ENCODE measurements at regions not wholly inside any gene's neighbourhood (a gene's known extent, or its start where the extent isn't known, plus 50 kb on each side); places are given as distances from the start of the nearest gene placed in this dataset.

DNA sequence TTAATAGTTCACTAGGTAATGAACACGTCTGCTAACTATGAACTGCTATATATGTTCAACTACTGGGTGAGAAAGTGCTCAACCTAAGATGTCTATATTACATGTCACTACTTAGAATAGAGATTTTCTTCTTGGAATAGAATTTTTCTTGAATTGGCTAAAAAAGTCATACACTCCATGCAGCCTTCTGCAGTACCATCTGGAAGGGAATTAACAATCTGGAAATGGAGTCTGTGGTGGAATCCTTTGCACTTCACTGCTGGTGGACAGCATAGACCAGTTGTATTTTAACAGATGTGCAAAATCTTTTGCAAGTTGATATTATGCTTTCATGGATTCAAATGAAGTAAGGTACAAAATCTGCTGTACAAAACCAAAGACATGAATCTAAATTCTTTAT lies 799.6 kb downstream of the KCNJ3 start:
- no peak overlapping the region for H3K4me2 ChIP-seq
- H3K36me3 Mint-ChIP-seq (ENCODE audit: low read depth) = peaks cover 2% of the 10 kb centered on the region; the same call in 1 of the 3 replicates
- H3K4me1 Mint-ChIP-seq = peaks cover 6% of the 10 kb centered on the region
- peaks cover 4% of the 10 kb centered on the region; the same call in 2 of the 3 replicates for H3K9me3 Mint-ChIP-seq
- H3K4me3 Mint-ChIP-seq = no peak overlapping the region
- no peak overlapping the region for H3K27ac ChIP-seq (ENCODE audit: low read depth)
- no peak for TF ChIP-seq JUNB (IDR thresholded peaks at IDR 0.05; ENCODE audit: unreplicated experiment)
- no peak for TF ChIP-seq EZH2 (IDR thresholded peaks at IDR 0.05; ENCODE audit: low read depth, unreplicated experiment)
- TF ChIP-seq POLR2AphosphoS5 (IDR thresholded peaks at IDR 0.05; ENCODE audit: low read depth) = no peak
- no peak for TF ChIP-seq CREB1 (CRISPR knock-in tag; IDR thresholded peaks at IDR 0.05; ENCODE audit: low read depth)
- TF ChIP-seq, protein P1, sequence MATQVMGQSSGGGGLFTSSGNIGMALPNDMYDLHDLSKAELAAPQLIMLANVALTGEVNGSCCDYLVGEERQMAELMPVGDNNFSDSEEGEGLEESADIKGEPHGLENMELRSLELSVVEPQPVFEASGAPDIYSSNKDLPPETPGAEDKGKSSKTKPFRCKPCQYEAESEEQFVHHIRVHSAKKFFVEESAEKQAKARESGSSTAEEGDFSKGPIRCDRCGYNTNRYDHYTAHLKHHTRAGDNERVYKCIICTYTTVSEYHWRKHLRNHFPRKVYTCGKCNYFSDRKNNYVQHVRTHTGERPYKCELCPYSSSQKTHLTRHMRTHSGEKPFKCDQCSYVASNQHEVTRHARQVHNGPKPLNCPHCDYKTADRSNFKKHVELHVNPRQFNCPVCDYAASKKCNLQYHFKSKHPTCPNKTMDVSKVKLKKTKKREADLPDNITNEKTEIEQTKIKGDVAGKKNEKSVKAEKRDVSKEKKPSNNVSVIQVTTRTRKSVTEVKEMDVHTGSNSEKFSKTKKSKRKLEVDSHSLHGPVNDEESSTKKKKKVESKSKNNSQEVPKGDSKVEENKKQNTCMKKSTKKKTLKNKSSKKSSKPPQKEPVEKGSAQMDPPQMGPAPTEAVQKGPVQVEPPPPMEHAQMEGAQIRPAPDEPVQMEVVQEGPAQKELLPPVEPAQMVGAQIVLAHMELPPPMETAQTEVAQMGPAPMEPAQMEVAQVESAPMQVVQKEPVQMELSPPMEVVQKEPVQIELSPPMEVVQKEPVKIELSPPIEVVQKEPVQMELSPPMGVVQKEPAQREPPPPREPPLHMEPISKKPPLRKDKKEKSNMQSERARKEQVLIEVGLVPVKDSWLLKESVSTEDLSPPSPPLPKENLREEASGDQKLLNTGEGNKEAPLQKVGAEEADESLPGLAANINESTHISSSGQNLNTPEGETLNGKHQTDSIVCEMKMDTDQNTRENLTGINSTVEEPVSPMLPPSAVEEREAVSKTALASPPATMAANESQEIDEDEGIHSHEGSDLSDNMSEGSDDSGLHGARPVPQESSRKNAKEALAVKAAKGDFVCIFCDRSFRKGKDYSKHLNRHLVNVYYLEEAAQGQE (IDR thresholded peaks at IDR 0.05; ENCODE audit: unreplicated experiment) = no peak
- TF ChIP-seq, protein P2, sequence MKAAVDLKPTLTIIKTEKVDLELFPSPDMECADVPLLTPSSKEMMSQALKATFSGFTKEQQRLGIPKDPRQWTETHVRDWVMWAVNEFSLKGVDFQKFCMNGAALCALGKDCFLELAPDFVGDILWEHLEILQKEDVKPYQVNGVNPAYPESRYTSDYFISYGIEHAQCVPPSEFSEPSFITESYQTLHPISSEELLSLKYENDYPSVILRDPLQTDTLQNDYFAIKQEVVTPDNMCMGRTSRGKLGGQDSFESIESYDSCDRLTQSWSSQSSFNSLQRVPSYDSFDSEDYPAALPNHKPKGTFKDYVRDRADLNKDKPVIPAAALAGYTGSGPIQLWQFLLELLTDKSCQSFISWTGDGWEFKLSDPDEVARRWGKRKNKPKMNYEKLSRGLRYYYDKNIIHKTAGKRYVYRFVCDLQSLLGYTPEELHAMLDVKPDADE (IDR thresholded peaks at IDR 0.05) = no peak
- TF ChIP-seq, protein P3, sequence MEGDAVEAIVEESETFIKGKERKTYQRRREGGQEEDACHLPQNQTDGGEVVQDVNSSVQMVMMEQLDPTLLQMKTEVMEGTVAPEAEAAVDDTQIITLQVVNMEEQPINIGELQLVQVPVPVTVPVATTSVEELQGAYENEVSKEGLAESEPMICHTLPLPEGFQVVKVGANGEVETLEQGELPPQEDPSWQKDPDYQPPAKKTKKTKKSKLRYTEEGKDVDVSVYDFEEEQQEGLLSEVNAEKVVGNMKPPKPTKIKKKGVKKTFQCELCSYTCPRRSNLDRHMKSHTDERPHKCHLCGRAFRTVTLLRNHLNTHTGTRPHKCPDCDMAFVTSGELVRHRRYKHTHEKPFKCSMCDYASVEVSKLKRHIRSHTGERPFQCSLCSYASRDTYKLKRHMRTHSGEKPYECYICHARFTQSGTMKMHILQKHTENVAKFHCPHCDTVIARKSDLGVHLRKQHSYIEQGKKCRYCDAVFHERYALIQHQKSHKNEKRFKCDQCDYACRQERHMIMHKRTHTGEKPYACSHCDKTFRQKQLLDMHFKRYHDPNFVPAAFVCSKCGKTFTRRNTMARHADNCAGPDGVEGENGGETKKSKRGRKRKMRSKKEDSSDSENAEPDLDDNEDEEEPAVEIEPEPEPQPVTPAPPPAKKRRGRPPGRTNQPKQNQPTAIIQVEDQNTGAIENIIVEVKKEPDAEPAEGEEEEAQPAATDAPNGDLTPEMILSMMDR (conservative IDR thresholded peaks at IDR 0.05; ENCODE audit: low read depth in 2 of 2) = no peak
- TF ChIP-seq NANOG (IDR thresholded peaks at IDR 0.05; ENCODE audit: borderline replicate concordance) = no peak
- no peak for TF ChIP-seq STAT1 (IDR thresholded peaks at IDR 0.05; ENCODE audit: unreplicated experiment)
- TF ChIP-seq EZH2phosphoT487 (IDR thresholded peaks at IDR 0.05; ENCODE audit: unreplicated experiment) = no peak
- TF ChIP-seq ZNF114 (CRISPR knock-in tag; IDR thresholded peaks at IDR 0.05) = no peak
- TF ChIP-seq, protein P4, sequence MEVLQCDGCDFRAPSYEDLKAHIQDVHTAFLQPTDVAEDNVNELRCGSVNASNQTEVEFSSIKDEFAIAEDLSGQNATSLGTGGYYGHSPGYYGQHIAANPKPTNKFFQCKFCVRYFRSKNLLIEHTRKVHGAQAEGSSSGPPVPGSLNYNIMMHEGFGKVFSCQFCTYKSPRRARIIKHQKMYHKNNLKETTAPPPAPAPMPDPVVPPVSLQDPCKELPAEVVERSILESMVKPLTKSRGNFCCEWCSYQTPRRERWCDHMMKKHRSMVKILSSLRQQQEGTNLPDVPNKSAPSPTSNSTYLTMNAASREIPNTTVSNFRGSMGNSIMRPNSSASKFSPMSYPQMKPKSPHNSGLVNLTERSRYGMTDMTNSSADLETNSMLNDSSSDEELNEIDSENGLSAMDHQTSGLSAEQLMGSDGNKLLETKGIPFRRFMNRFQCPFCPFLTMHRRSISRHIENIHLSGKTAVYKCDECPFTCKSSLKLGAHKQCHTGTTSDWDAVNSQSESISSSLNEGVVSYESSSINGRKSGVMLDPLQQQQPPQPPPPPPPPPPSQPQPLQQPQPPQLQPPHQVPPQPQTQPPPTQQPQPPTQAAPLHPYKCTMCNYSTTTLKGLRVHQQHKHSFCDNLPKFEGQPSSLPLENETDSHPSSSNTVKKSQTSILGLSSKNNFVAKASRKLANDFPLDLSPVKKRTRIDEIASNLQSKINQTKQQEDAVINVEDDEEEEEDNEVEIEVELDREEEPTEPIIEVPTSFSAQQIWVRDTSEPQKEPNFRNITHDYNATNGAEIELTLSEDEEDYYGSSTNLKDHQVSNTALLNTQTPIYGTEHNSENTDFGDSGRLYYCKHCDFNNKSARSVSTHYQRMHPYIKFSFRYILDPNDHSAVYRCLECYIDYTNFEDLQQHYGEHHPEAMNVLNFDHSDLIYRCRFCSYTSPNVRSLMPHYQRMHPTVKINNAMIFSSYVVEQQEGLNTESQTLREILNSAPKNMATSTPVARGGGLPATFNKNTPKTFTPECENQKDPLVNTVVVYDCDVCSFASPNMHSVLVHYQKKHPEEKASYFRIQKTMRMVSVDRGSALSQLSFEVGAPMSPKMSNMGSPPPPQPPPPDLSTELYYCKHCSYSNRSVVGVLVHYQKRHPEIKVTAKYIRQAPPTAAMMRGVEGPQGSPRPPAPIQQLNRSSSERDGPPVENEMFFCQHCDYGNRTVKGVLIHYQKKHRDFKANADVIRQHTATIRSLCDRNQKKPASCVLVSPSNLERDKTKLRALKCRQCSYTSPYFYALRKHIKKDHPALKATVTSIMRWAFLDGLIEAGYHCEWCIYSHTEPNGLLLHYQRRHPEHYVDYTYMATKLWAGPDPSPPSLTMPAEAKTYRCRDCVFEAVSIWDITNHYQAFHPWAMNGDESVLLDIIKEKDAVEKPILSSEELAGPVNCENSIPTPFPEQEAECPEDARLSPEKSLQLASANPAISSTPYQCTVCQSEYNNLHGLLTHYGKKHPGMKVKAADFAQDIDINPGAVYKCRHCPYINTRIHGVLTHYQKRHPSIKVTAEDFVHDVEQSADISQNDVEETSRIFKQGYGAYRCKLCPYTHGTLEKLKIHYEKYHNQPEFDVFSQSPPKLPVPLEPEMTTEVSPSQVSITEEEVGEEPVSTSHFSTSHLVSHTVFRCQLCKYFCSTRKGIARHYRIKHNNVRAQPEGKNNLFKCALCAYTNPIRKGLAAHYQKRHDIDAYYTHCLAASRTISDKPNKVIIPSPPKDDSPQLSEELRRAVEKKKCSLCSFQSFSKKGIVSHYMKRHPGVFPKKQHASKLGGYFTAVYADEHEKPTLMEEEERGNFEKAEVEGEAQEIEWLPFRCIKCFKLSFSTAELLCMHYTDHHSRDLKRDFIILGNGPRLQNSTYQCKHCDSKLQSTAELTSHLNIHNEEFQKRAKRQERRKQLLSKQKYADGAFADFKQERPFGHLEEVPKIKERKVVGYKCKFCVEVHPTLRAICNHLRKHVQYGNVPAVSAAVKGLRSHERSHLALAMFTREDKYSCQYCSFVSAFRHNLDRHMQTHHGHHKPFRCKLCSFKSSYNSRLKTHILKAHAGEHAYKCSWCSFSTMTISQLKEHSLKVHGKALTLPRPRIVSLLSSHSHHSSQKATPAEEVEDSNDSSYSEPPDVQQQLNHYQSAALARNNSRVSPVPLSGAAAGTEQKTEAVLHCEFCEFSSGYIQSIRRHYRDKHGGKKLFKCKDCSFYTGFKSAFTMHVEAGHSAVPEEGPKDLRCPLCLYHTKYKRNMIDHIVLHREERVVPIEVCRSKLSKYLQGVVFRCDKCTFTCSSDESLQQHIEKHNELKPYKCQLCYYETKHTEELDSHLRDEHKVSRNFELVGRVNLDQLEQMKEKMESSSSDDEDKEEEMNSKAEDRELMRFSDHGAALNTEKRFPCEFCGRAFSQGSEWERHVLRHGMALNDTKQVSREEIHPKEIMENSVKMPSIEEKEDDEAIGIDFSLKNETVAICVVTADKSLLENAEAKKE (CRISPR knock-in tag; IDR thresholded peaks at IDR 0.05) = no peak
- no peak for TF ChIP-seq ZNF331 (CRISPR knock-in tag; IDR thresholded peaks at IDR 0.05; ENCODE audit: low read depth)
- peaks cover 2% of the 10 kb centered on the region for H3K27me3 Mint-ChIP-seq (ENCODE audit: insufficient read depth, low read depth, poor library complexity)
- H3K9me2 ChIP-seq (ENCODE audit: insufficient read depth) = no peaks in the 10 kb centered on the region
- H3K36me3 ChIP-seq (ENCODE audit: insufficient read depth) = no peaks in the 10 kb centered on the region
- H3F3A ChIP-seq (replicated peaks; ENCODE audit: low read depth) = no peaks in the 10 kb centered on the region
- no peaks in the 10 kb centered on the region for H3K4me1 ChIP-seq (ENCODE audit: insufficient read depth)
- H4K20me1 ChIP-seq (replicated peaks; ENCODE audit: insufficient read depth) = no peaks in the 10 kb centered on the region
- DNase-seq (ENCODE audit: low spot score) = no peak
- no peak overlapping the region for H2AFZ ChIP-seq
- H3K79me2 ChIP-seq (replicated peaks; ENCODE audit: insufficient read depth) = no peaks in the 10 kb centered on the region
- no peaks in the 10 kb centered on the region for H3K27me3 ChIP-seq (ENCODE audit: insufficient read depth)
- no peak for ATAC-seq
- no peak overlapping the region for H3K4me3 ChIP-seq
- no peak overlapping the region for H3K27ac Mint-ChIP-seq

All from GM23338 (cell line).